T-helper 2 cell treated with Interferon-gamma antibody and Interleukin-4, amounts not matched to agents 100 ng/mL and 5 ng/mL, for 36 hours (primary cell): ENCODE measurements at regions not wholly inside any gene's neighbourhood (a gene's known extent, or its start where the extent isn't known, plus 50 kb on each side); places are given as distances from the start of the nearest gene placed in this dataset.

ENCODE experiments used
- intact Hi-C: fragments of 100-400 bp; cut with micrococcal nuclease; formaldehyde crosslinking; loops from one replicate; pipeline ENCODE4 v1.15.1; 2023

GRCh38 chr21:22536509-22536908 lies 1538.3 kb downstream of the NCAM2 start:
- intact Hi-C loops, result no loop called here

DNA sequence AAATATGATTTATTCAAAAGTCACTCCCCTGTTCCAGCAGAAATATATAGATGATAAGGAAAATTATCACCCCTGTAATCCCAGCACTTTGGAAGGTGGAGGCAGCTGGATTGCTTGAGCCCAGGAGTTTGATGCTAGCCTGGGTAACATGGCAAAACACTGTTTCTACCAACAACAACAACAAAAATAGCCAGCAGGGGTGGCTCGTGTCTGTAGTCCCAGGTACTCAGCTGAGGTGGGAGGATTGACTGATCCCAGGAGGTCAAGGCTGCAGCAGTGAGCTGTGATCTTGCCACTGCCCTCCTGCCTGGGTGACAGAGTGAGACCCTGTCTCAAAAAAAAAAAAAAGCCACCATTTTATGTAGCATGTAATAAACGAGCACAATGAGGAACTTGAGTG lies 1546.5 kb downstream of the NCAM2 start:
- intact Hi-C loops, result no loop called here

DNA sequence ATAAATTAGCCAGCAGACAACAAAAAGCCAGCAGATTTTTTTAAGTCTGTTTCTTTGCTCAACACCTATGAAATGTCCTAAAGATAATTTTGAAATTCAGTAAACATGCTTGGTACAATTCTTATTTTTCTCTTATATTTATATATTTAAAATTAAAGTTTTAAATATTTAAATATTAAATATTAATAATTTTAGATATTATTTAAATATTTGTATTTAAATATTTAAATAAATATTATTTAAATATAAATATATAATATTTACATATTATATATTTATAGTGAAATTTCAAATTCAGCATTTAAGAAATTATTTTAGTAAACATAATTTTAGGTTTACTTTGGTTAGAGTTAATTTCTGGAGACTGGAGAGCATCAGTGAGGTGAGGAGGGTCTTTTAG lies 1554.2 kb downstream of the NCAM2 start:
- intact Hi-C loops, result no loop called here

DNA sequence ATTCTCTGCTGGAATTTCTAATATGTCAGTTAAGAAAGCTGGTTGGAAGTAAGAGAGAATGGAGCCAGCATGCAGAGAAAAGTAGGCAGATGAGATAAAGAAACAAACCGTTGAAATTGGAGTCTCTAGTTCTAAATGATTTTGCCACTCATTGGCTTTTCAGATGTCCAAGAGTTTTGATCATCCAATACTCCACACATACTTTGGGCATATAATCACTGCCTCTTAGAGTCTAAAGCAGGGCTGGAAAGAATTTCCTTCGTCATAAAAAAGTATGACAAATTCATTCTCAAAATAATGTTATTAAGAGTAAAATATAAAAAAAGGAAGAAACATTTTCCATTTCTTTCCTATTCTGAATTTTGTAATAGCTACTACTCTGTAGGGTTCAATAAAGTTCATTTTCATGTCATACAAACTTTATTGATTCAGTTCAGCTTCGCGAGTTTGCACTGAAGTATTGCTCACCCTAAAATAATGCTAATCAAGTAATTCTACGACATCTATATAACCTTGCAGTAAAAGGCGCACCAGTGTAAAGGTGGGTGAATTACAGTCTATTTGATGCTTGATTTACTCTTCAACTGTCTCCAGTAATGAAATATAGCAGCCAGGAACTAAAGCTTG lies 1556.6 kb downstream of the NCAM2 start:
- intact Hi-C loops, result no loop called here

- intact Hi-C loops, result no loop called here
Measured at GRCh38 chr21:22556829-22557228, 1558.6 kb downstream of the NCAM2 start.

DNA sequence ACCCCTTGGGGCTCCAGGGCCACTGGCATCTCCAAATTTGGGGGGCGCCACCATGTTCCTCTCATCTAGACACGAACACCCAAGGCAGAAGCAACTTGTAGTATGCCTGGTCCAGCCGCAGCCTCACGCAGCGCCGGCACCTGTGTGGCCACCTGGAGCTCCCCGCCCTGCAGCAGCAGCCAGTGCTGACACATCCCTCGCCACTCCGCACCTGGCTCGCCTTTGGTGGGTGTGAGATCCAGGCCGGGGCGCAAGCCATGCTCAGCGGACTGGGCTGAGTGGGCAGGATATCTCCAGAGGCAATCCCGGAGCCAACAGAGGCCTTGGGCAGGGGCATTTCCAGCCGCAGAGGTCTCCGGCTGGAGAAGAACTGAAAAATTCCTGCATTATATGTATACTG lies 1563.7 kb downstream of the NCAM2 start:
- intact Hi-C loops, result no loop called here

GRCh38 chr21:22573834-22574233 lies 1575.6 kb downstream of the NCAM2 start:
- intact Hi-C loops, result no loop called here

DNA sequence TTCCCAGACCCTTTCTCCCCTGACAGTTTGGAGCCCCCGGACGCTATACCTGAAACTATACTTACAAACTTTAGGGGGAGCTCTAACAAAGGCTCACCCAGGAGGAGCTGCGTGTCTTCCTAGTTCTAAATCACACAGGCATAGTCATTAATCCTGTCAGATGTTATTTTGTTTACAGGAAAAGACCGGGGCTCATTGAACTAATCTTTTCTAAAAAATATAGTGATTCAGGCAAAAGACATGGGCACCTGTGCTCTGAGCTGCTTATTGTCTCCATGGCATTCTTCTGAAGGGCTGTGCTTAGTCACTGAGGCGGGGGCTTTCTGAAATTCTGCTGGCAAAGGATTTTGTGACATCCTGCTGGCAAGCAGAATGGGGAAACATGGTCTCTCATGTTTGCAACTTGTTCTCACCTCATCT lies 1577.0 kb downstream of the NCAM2 start:
- intact Hi-C loops, result no loop called here

DNA sequence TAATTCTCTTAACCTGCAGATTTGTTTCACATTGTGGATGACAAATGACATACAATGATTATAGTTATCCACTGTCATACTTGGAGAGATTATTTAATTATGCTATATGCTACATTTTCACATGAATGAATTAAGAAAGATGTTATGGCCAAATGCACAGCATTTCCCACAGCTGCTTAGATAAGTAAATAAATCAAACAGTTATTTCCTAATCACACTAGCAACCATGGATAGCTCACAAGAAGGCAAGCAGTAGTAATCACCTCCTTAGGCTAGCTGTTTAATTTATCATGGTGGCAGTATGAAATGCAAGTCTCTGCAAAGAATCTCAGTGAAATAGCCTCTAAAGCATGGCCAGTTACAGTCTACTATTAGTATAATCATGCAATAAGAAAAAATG lies 1581.5 kb downstream of the NCAM2 start:
- intact Hi-C loops, result no loop called here

DNA sequence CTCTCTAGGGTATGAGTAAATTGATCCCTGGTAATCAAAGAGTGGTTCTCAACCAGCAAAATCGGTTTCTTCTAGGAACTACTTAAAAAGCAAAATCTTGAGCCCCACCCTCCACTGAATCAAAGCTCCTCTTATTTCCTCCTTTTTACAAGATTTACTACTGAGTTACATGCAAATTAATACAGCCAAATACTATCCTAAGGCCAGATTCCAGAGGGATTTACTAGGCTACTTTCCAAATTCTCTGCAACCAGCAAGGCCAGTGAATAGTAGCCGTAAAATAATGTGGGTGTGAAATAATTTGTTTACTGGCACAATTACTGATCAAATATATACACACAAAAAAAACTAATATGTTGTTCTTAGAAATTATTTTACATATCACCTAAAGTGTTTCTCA lies 1583.8 kb downstream of the NCAM2 start:
- intact Hi-C loops, result no loop called here

GRCh38 chr21:22584308-22584707 lies 1586.1 kb downstream of the NCAM2 start:
- intact Hi-C loops, result no loop called here

GRCh38 chr21:22585558-22585957 lies 1587.3 kb downstream of the NCAM2 start:
- intact Hi-C loops, result no loop called here

GRCh38 chr21:22597660-22598255 lies 1599.5 kb downstream of the NCAM2 start:
- intact Hi-C loops, result no loop called here

DNA sequence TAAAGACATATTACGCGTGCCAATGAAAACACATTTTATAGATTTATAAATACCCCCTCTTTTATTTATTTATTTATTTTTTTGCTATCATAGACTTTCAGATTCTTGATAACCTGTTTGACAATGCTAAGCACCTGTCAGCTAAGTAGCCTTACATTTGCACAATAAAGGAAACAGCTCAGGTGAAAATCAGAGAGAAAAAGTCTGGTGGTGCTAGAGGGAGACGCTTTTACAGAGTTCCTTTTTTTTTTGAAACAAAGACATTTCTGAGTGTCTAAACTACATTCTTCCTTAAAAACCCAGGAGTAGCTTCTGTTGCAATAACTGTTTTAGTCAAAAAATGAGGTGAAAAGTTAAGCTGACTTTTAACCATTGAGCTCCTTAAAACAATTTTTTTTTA lies 1611.6 kb downstream of the NCAM2 start:
- intact Hi-C loops, result no loop called here

DNA sequence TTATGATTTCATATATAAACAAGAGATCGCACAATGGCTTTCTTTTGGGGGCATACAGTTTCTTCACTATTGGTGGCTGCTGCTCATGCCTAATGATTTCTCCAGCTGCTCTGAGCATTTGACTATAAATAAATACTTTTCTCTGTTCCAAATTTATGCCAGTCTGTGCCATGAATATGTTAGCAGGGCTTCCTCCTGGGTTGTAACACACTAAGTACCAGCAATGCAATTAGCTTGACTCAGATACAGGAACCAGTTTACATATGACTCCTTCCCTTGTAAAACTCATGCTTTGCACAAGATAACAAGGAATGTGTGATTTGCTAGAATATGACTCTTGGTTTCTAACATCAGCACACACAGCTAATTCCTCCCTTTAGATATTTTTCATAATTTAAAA lies 1629.7 kb downstream of the NCAM2 start:
- intact Hi-C loops, result no loop called here

DNA sequence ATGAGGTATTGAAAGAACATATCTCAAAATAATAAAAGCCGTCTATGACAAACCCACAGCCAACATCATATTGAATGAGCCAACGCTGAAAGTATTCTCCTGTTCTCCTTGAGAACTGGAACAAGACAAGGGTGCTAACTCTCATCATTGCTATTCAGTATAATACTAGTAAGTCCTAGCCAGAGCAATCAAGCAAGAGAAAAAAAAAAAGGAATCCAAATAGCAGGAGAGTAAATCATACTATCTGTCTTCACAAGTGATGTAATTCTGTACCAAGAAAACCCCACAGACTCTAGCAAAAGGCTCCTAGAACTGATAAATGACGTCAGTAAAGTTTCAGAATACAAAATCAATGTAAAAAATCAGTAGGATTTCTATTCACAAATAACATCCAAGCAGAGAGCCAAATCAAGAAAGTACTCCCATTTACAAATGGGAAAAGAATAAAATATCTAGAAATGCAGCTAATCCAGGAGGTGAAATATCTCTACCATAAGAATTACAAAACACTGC lies 1632.8 kb downstream of the NCAM2 start:
- intact Hi-C loops, result no loop called here

DNA sequence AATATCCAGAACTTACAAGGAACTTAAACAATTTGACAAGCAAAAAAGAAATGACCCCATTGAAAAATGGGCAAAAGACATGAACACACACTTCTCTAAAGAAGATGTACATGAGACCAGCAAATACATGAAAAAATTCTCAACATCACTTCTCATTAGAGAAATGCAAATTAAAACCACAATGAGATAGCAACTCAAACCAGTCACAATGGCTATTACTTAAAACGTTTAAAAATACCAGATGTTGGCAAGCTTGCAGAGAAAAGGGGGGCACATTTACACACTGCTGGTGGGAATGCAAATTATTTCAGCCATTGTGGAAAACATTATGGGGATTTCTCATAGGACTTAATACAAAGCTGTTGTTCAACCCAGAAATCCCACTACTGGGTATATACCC lies 1634.0 kb downstream of the NCAM2 start:
- intact Hi-C loops, result no loop called here

- intact Hi-C loops, result no loop called here
Measured at GRCh38 chr21:22649246-22649645, 1651.0 kb downstream of the NCAM2 start.

DNA sequence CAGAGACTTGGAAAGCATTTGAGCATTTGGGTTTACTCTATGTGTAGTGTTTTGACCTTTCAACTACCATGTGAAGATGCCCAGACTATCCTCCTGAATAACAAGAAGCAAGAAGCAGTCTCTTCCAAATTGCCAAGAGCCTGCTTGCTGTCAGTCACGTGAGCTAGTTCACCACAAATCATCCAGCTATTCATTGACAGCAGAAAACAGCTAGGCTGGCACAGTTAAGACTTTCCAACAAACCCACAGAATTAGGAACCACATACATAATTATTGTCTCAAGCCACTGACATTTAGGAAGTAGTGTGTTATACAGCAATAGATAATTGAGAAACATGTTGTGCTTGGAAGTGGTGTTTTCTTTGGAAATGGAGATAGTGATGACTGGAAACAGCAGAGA lies 1652.0 kb downstream of the NCAM2 start:
- intact Hi-C loops, result no loop called here

GRCh38 chr21:22657781-22658180 lies 1659.6 kb downstream of the NCAM2 start:
- intact Hi-C loops, result no loop called here

DNA sequence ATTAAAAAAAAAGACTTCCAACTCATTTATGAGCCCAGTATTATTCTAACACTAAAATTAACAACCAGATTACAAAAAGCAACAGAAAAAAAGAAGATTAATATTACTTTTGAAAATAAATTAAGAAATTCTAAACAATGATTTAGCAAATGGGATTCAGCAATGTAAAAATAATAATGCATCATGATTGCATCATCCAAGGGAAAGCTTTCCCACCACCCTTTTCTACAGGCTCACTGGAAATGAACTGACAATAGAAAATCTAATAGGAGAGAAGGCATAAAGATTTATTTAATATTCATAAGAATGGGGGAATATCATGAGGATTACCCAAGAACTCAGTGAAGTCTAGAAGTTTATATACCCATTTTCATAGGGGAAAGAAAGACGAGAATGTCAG lies 1671.9 kb downstream of the NCAM2 start:
- intact Hi-C loops, result no loop called here

DNA sequence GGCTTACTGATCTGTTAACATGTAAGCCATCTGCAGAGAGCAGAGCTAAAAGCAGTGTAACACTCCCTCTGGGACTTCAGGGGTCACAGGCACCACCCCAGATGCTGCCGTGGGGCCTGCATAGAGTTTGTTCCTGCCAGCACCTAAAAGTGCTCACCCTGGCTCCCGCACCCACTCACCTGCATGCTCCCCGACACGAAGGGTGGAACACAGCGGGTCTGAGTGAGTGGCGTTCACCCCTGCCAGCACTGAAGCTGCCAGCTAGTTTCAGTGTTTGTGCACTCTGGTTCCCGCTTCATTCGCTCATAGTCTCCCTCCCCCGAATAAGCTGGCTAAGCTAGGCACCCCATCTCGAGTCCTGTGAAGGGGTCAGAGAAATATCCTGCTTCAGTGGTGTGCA lies 1681.0 kb downstream of the NCAM2 start:
- intact Hi-C loops, result no loop called here

GRCh38 chr21:22691658-22692057 lies 1693.4 kb downstream of the NCAM2 start:
- intact Hi-C loops, result no loop called here
